AG09309 (cell line): ENCODE measurements at regions not wholly inside any gene's neighbourhood (a gene's known extent, or its start where the extent isn't known, plus 50 kb on each side); places are given as distances from the start of the nearest gene placed in this dataset.

Experiments
- DNase-seq: peaks from one replicate; pipeline ENCODE4 v3.0.0-alpha.2; 2010; ENCODE audit warnings: low read depth
- H3K4me3 ChIP-seq: 2 replicates; pipeline ENCODE4 v1.5.1; 2011; ENCODE audit warnings: mild to moderate bottlenecking, low read depth, low read length, moderate library complexity; ENCODE audit not compliant: control insufficient read depth
- CTCF ChIP-seq: IDR thresholded peaks from 2 replicates; pipeline ENCODE4 v1.5.1; 2011; ENCODE audit warnings: mild to moderate bottlenecking, low read depth, low read length, inconsistent platforms; ENCODE audit not compliant: insufficient read depth, control insufficient read depth; ENCODE audit errors: missing control alignments

- TF ChIP-seq CTCF: no peak
- no peak for DNase-seq
- no peak overlapping the region for H3K4me3 ChIP-seq
Measured at GRCh38 chr5:1965925-1966324, 83.2 kb upstream of the IRX4 start.

DNA sequence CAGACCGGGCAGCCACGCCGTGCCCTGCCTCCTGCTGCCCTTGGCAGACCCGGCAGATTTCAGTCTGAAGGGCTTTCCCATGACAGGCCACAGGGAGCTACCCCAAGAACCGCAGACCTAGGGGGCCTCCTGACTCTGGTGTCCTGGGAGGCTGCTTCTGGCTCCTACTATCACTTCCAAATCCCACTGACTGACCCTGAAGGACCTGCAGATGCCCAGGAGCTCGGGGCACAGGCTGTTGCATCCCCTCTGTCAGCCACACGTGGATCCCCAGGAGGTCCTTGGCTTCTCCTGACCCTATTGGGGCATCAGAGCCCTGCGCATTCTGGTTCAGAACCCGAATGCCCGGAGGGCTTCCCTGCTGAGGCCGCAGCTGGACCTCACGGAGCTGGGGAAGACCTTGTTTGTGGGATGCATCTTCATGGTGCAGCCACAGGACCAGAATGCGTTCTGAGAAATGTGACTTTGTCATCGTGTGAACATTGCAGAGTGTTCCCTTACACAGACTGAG, 81.3 kb upstream of the IRX4 start:
- no peak for TF ChIP-seq CTCF

GRCh38 chr5:1963358-1963757, 80.6 kb upstream of the IRX4 start:
- DNase-seq: no peak
- TF ChIP-seq CTCF: no peak
- no peak overlapping the region for H3K4me3 ChIP-seq

More for the DNA sequence above, 81.3 kb upstream of the IRX4 start:
- no peak for DNase-seq
- H3K4me3 ChIP-seq: no peak overlapping the region

DNA sequence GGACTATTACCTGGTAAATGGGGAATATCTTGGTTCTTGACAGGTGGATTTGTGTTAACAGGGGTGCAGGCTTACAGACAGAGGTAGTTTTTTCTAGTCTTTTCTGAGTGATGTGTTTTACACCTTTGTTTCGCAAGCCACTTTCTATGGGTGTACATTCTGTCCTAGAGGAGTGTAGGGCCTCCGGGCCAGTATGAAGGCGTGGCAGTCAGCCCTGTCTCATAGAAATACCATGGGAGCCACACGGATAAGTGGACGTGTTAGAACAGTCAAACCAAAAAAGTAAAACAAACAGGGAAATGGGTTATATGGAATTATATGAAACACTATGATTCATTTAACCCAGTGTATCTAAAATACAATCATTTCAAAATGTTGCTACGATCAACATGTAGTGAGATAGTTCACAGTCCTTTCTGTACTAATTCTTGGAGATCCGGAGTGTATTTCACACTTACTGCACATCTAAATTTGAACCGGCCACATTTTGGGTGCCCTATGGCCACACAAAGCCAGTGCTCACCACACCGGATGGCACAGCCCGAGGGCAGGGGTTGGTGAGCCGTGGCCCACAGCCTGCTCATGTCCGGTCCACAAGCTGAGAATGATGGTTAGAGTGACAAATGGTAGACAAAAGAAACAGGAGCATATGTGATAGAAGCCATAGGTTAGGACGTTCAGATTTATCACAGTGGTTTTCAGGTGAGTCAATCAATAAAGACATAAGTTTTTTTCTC, 80.1 kb upstream of the IRX4 start:
- TF ChIP-seq CTCF: no peak

DNA sequence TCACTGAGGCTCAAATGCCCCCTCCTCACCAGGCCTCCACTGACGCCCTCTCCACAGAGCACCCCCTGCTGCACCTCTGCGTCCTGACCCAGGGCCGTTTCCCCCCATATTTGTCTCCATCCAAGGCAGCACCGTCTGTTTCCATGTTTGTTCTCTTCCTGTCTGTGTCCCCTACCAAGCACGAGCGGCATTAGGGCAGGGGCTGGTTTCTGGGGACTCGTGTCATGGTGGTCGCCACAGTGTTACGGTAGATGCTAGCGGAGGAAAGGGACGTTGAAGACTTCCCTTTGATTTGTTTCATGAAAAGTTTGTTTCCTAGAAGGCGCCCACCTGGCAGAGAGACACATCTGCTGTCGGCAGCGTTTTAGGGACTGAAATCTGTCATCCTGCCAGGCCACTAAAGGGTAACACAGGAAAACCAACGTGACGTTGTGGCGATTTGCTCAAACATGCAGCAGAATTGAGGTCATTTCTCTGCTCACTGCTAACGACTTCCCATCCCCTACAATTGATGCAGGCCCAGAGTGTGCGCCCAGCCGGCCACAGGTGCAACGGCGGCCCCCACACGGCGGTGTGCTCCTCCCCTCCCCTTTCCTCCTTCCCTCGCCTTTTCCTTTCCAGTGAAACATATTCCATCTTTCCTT, 79.3 kb upstream of the IRX4 start:
- H3K4me3 ChIP-seq: no peak overlapping the region
- no peak for TF ChIP-seq CTCF
- DNase-seq: no peak

More for the DNA sequence above, 80.1 kb upstream of the IRX4 start:
- no peak for DNase-seq
- no peak overlapping the region for H3K4me3 ChIP-seq

DNA sequence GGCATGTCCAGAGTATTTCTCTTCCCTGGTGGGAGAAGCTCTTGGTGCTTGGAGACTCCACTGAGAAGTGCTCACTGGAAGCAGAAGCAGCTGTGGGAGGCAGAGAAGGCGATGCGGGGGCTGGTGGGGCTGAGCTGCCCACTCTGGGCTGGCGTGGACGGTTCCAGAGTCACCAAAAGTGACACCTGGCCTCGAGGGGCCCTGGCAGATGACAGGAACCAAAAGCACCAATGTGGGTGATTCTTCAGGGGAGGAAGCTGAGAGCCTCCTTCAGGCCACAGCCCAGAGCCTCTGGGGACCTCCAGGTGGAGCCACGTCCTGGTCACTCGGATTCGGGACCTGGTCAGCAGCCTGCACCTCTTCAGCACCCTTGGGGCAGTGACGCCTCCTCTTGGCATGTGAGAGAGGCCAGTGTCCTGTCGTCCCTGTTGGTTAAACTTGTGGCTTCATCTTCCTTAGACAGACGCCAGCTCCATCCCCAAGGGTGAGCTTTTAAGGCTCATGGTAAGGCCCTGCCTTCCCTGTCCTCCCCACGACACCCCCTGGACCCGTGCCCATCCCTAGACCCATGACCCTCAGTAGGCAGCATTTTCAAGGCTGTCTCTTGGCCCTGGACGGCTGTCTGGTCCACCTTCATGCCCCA, 78.7 kb upstream of the IRX4 start:
- no peak for DNase-seq
- H3K4me3 ChIP-seq: no peak overlapping the region
- no peak for TF ChIP-seq CTCF
